ENCODE measurements at regions not wholly inside any gene's neighbourhood (a gene's known extent, or its start where the extent isn't known, plus 50 kb on each side); places are given as distances from the start of the nearest gene placed in this dataset.

- ChIA-PET POLR2A (no interaction called here), CTCF (ENCODE audit: low intra/inter-chr PET ratio, low total read pairs) (no interaction called here)
- Histone ChIP-seq H4K20me1 (ENCODE audit: insufficient read depth, low read length) (no peaks in the 10 kb centered on the region), H3K4me2 (ENCODE audit: low read depth, low read length) (no peak overlapping the region), H3K9me3 (ENCODE audit: low read length) (peaks cover 78% of the 10 kb centered on the region), H3K4me1 (ENCODE audit: insufficient read depth, low read length) (no peaks in the 10 kb centered on the region), H3K9ac (ENCODE audit: insufficient read depth, low read depth, low read length) (no peak overlapping the region), H3K4me3 (replicated peaks in 1 of 3; ENCODE audit: insufficient read depth in 1 of 3, low read depth in 2 of 3, low read length in 3 of 3) (no peak overlapping the region), H2AFZ (ENCODE audit: low read length) (no peak overlapping the region), H3K27ac (ENCODE audit: extremely low read length, insufficient read depth, low read length) (no peak overlapping the region), H3K79me2 (ENCODE audit: insufficient read depth, low read length) (no peaks in the 10 kb centered on the region), H3K36me3 (replicated peaks in 1 of 2; ENCODE audit: control insufficient read depth in 1 of 2, insufficient read depth in 2 of 2, low read length in 2 of 2) (no peaks in the 10 kb centered on the region), H3K27me3 (ENCODE audit: control insufficient read depth in 1 of 2, insufficient read depth in 2 of 2, low read length in 2 of 2) (no peaks in the 10 kb centered on the region; a peak in 1 of 5 replicates)
- intact Hi-C loops (cut with micrococcal nuclease; ENCODE audit: unreplicated experiment) = no loop called here
- ATAC-seq = no peak
- BruUV-seq (replicated peaks) = no TSS peak
- FAIRE-seq = no peak
- no peak for TF ChIP-seq ZFP36 (IDR thresholded peaks at IDR 0.05; ENCODE audit: borderline replicate concordance, low read depth, low read length, partially characterized antibody)
- TF ChIP-seq POLR2AphosphoS5 (IDR thresholded peaks at IDR 0.05; ENCODE audit: low read depth, low read length) = no peak
- TF ChIP-seq KLF11 (CRISPR knock-in tag; IDR thresholded peaks at IDR 0.05) = no peak
- TF ChIP-seq PCBP1 (IDR thresholded peaks at IDR 0.05; ENCODE audit: borderline replicate concordance, low read depth, low read length) = no peak
- TF ChIP-seq SAFB2 (CRISPR knock-in tag; IDR thresholded peaks at IDR 0.05; ENCODE audit: borderline replicate concordance, low read depth) = no peak
- TF ChIP-seq ZNF282 (IDR thresholded peaks at IDR 0.05; ENCODE audit: partially characterized antibody) = no peak
- no peak for TF ChIP-seq MXI1 (IDR thresholded peaks at IDR 0.05; ENCODE audit: borderline replicate concordance, low read depth, low read length)
- TF ChIP-seq ZNF367 (CRISPR knock-in tag; IDR thresholded peaks at IDR 0.05; ENCODE audit: borderline replicate concordance) = no peak
- TF ChIP-seq ZNF451 (CRISPR knock-in tag; IDR thresholded peaks at IDR 0.05) = no peak
- no peak for TF ChIP-seq ZNF260 (CRISPR knock-in tag; IDR thresholded peaks at IDR 0.05; ENCODE audit: borderline replicate concordance, low read depth)
- no peak for TF ChIP-seq LCORL (IDR thresholded peaks at IDR 0.05)
- no peak for TF ChIP-seq LCORL (CRISPR knock-in tag; IDR thresholded peaks at IDR 0.05)
- TF ChIP-seq CENPX (CRISPR knock-in tag; IDR thresholded peaks at IDR 0.05) = no peak
- TF ChIP-seq ZNF564 (CRISPR knock-in tag; IDR thresholded peaks at IDR 0.05) = no peak
- no peak for TF ChIP-seq ZIK1 (CRISPR knock-in tag; IDR thresholded peaks at IDR 0.05; ENCODE audit: borderline replicate concordance, low read depth)
- DNase-seq (ENCODE audit: low spot score) = no peak
- in situ Hi-C loops (cut with HindIII; ENCODE audit: extremely low pct_ligation_motif_present, low pct_unique_long_range_greater_than_20kb) = no loop called here
- WGBS (ENCODE audit: low lambda C conversion rate) = 2% methylated on average over 4 of the region's 4 CpGs
Measured at GRCh38 chr13:66237411-66238062, 992.6 kb downstream of the PCDH9 start.
